ENCODE measurements at regions not wholly inside any gene's neighbourhood (a gene's known extent, or its start where the extent isn't known, plus 50 kb on each side); places are given as distances from the start of the nearest gene placed in this dataset.

GRCh38 chr4:3832536-3833220 is 66.5 kb downstream of the ADRA2C start:
- DNase-seq: no peak

GRCh38 chr4:3833326-3833989 is 67.3 kb downstream of the ADRA2C start:
- DNase-seq: no peak

- DNase-seq: no peak
Observed at GRCh38 chr4:3834186-3834662, 68.0 kb downstream of the ADRA2C start.

DNA sequence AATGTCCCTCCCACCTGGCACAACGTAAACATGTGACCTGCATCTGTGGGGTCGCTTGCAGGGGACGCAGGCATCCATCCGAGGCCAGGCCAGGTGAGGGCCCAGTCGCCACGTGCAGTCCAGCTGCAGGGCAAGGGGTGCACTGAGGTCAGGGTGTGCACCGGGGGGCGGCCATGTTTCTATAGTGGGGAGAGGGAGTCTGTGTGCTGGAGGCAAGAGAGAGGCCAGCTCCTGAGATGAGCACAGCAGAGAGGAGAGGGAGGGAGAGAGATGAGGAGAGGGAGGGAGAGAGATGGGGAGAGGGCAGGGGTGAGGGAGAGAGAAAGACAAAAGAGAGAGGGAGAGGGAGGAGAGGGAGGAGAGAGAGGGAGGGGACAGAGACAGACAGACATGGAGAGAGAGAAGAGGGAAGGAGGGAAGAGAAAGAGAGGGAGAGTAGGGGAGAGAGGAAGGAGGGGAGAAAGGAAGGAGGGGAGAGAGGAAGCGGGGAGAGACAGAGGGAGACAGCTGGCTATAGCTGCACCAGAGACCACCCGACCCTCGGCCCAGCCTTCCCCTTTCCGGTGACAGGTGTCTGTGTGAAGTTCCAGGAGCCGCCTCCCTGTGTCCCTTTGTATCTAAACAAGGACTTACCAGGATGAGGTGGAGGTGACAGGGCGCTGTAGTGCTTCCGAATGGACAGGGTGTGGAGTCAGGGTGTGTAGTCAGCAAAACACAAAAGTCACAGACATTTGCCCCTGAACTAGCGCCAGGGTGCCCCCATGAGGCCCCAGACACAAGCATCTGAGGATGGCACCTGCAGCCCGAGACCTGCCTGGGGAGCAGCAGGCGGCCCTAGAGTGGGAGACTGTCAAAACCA is 68.7 kb downstream of the ADRA2C start:
- no peak for DNase-seq

GRCh38 chr4:3835527-3836405 is 69.6 kb downstream of the ADRA2C start:
- no peak for DNase-seq

- no peak for DNase-seq
Observed at GRCh38 chr4:3836406-3836755, 70.2 kb downstream of the ADRA2C start.

DNA sequence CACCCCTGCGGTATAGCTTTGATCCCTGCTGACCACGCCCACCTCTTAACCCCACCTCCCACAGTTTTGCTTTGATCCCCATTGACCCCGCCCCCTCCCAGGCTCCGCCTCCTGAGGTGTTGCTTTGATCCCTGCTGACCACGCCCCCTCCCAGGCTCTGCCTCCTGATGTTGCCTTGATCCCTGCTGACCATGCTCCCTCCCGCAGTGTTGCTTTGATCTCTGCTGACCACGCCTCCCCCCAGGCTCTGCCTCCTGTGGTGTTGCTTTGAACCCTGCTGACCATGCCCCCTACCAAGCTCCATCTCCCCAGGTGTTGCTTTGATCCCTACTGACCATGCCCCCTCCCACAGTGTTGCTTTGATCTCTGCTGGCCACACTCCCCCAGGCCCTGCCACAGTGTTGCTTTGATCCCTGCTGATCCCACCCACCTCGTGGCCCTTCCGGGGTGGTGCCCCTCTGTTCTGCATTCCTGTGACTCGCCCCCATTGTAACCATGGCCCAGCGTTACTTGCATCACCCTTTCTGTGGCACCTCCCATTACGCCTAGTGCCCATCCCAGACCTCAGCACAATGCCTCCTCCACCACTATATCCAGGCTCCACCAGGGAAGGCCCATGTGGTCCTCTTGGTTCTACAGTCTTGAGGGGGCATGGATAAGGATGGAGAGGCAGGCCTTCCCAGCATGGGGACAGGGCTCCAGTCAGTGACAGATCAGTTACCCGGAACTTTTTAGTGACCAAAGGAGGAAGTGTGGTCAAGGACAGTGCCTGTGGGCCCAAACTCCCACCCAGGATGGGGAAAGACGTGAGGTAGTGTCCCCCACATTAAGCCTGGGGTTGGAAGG is 70.8 kb downstream of the ADRA2C start:
- peak; percentile 35 for DNase-seq

DNA sequence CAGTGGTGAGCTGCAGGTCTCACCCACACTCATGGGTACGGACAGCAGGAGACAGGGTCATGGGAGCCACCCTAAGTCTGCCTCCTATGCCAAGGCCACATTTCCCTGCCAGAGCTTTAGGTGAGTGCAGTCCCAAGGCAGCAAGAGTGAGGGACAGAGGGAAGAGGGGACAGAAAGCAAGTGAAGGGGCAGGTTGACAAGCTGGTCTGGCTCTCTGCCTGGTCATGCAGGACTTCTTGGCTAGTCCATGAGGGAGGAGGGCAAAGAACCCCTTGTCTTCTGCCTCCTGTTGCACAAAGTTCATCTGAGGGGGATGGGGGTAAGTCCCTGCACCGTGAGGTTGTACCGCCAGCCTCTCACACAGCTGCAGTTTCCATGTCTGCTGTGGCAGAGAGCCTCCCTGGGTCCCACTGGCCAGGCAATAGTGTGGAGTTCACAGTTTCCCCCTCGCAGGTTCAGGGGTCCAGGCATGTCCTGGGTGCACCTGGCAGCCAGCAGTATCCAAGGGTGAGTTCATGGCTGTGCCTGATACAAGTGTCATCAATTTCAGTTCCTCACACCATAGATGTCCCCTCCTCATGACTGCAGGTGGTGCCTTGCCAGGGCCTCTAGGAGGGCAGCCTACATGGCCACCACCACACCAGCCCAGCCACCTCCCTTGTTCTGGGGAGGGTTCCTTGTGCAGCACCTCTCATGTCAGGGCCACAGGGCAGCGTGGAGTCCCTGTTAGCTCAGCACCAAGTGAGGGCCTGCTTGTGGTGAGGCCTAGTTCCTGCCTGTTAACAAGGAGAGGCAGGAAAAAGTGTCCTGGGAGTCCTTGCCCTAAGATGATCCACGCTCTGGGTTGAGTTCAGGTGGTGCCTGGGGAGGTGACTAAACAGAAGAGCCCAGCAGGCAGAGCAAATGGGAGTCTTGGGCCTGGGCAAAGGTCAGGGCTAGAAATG is 72.5 kb downstream of the ADRA2C start:
- DNase-seq: no peak

DNA sequence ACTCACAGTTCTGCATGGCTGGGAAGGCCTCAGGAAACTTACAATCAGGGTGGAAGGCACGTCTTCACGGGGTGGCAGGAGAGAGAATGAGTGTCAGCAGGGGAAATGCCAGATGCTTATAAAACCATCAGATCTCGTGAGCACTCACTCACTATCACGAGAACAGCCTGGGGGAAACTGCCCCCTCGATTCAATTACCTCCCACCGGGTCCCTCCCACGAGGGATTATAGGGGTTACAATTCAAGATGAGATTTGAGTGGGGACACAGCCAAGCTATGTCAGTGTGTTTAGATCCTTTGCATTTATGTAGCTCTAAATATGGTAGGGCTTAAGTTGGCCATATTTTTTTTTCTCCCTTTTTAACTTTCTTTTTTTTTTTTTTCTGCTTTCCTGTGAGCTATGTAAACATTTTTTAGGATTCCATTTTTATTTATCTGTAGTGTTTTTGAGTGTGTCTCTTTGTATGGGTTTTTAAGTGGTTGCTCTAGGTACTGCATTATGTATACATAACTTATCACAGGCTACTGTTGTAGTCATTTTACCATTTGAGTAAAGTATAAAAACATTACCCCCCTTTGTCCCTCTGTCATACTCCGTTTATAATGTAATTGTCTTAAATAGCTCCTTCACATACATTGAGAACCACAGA is 79.0 kb downstream of the ADRA2C start:
- no peak for DNase-seq

DNA sequence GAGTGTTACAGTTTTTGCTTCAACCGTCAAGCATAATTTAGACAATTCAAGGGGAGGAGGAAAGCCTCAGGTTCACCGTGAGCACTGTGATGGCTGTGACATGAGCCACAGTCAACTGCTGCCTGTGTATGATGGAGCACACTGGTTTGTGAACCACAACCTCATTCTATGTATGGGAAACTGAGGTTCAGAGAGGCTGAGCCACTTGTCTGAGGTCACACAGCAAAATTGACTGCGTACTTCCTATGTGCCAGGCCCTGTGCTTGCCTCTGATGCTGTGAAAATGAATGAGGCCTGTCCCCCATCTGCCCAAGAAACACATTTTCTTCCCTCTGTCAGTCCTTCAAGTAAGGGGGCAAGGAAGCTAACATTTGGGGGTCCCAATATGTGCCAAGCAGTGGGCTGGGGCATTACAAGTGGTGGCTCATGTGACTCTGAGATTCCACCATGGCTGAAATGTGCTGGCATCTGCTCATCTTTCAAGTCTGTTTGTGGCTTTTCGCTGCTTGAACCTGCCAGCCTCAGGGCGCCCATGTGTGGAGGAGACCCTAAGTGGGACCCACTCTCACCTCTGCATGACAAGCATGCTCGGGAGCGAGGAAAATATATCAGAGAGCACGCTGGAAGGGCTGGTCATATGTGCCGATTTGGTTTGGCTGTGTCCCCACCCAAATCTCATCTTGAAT is 79.7 kb downstream of the ADRA2C start:
- no peak for DNase-seq

DNA sequence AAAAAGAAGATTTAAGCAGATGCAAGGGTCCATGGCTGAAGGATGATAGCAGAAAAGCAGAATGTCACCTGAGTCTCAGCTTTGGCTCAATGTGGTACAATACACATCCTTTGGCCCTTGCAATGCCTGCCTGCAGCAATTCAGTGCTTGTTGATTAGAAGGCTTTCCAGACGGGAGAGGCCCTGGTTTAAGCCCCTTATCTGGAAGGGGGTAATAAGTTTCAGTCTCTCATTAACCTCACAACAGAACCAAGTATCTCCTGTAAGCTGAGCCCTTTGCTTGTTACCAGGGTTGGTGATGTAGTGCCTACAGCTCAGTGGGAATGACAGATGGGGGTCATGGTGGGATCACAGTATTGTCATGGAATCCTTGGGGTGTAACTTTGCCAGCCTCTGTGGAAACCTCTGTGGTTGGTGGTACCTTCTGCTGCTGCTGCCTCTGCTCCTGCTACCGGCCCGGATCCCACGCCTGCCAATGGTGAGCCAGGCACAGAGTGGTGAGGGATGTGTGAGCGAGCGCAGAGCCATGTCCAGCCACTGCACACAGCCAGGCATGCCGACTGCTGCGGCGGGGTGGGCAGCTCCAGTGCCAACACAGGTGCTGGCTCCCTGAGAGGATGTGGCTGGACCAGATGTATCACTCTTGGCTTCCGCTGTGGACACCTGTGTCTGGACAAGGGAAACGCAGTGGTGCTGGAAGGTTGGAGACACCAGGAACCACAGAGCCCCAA is 81.2 kb downstream of the ADRA2C start:
- DNase-seq: no peak

- DNase-seq: no peak
Observed at GRCh38 chr4:3848323-3848722, 82.1 kb downstream of the ADRA2C start.

GRCh38 chr4:3849140-3849539 is 83.0 kb downstream of the ADRA2C start:
- DNase-seq: no peak

DNA sequence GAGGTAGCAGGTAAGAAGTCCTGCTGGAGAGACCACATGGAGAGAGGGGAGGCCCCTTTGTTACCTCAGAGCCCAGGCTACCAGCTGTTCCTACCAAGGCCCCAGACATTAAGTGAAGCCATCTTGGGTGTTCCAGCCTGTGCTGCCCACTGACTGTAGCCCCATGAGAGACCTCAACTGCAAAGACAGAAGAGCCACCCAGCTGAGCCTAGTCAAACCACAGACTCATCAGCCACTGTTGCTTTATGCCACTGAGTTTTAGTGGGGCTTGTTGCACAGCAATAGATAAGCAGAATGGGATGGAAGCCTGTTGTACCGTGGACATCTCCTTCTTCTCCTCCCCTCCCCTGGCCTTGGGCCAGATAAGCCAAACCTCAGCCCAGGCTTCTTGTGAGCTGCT is 83.9 kb downstream of the ADRA2C start:
- DNase-seq: no peak

GRCh38 chr4:3851211-3851610 is 85.0 kb downstream of the ADRA2C start:
- DNase-seq: no peak

GRCh38 chr4:3851881-3852280 is 85.7 kb downstream of the ADRA2C start:
- DNase-seq: no peak

DNA sequence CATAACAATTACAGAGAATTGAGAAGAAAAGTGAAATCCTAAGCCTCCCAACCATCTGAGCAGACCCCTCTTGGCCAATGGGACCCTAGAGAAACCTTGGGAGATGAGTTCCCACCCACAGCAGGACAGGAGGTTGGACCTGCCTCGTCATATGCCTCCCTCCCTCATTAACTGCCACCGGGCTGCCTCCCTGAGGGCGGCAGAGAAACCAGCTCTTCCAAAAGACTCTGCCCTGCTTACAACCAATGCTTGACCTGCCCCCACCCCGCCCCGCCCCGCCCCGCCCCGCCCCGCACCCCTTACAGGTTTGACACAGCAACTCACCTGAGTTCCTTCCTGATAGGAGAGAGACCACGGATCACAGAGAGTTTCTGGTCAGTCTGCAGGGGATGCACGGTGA is 86.1 kb downstream of the ADRA2C start:
- no peak for DNase-seq

GRCh38 chr4:3852711-3853110 is 86.5 kb downstream of the ADRA2C start:
- DNase-seq: no peak
